ENCODE measurements at regions not wholly inside any gene's neighbourhood (a gene's known extent, or its start where the extent isn't known, plus 50 kb on each side); places are given as distances from the start of the nearest gene placed in this dataset.
A peak's percentile ranks its signal among the peaks of the same experiment; 100 is the strongest.

DNA sequence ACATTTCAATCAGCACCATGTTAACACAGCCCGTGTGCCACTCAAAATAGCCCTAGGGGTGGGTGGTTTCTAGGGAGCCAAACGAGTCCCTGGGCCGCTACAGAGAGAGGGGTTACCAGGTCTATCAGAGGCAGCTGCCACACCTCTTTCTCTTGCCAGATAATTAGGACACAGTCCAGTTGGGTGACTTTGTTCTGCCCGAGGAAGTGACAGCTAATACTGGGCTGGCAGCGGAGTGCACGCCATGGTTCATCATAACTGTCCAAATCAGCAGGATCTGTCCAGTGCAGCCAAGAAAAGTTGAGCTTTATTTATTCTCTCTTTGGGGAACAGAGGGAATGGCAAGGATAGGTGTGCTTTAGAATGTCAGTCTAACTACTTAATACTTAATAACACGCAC, 583.8 kb downstream of the BRINP1 start:
- DNase-seq, result peak; percentile 64

DNA sequence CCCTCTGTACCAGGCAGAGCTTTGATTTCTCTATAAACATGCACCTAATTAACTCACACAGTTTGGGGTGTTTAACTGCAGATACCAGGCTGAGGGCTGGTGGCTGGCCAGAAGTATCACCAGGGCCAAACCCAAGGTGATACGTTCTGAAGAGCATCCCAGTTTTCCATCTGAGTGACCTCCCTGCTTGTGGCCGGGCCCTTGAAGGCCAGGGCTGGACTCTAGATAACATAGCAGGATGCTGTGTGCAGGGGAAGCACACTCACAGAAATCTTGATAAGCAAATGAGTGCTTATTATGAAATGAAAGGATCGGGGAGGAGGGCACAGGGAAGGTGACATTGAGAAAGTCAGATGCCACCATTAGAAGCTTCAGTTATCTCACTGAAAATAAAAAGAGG, 582.4 kb downstream of the BRINP1 start:
- no peak for DNase-seq

DNA sequence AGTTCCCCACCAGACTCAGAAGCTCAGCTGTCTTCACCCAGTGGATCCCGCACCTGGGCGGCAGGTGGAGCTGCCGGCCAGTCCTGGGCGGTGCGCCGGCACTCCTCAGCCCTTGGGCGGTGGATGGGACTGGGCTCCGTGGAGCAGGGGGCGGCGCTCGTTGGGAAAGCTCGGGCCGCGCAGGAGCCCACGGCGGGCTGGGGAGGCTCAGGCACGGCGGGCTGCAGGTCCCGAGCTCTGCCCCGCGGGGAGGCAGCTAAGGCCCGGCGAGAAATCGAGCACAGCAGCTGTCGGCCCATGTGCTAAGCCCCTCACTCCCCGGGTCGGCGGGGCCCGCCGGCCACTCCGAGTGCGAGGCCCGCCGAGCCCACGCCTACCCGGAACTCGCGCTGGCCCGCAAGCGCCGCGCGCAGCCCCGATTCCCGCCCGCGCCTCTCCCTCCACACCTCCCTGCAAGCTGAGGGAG, 560.0 kb downstream of the BRINP1 start:
- DNase-seq, result no peak

DNA sequence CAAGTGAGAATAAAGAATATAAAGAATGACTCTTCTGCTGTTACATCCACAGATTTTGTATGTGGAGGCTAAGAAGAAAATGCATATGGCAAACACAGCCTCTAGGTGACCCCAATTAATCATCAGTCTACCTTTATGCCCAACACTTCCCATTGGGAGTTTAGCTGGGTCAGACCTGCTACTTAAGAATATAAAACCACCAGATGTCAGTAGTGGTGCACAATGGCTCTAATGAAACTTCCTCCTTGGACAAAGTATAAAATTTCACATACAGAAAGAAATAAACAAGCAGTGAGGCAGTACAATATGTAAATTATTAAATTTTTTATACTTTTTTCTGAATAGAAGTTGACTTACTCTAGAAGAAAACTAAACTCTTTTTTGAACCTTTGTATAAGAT, 539.9 kb downstream of the BRINP1 start:
- peak; percentile 25 for DNase-seq

DNA sequence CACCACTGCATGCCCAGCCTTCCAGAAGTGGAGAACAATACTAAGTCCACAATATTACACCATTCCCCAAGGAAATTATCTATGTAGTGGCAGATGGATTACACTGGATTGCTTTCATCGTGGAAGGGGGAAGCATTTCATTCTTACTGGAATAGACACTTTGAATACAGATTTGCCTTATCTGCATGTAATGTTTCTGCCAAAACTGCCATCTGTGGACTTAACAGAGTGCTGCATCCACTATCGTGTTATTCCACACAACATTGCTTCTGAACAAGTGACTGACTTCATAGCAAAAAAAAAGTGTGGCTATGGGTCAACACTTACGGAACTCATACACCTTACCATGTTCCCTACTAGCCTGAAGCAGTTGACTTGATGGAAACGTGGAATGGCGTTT, 536.9 kb downstream of the BRINP1 start:
- DNase-seq, result no peak

DNA sequence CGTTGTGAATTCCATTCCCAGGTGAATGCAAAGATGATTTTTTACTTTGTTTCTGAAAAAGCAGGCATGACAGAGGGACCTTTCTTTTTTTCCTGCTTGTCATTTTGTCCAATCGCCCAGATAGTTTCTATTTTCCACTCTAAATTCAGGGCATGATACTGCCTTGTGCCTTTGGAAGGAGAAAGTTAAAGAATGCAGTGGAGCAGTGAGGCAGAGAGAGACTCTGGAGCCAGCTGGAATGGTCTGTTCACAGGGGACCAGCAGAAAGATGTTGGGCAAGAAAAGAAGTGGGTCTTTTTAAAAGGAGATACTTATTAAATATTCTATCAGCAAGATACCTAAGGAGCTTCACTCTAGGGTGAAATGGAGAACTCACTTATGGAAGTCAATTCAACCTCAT, 532.3 kb downstream of the BRINP1 start:
- no peak for DNase-seq

DNA sequence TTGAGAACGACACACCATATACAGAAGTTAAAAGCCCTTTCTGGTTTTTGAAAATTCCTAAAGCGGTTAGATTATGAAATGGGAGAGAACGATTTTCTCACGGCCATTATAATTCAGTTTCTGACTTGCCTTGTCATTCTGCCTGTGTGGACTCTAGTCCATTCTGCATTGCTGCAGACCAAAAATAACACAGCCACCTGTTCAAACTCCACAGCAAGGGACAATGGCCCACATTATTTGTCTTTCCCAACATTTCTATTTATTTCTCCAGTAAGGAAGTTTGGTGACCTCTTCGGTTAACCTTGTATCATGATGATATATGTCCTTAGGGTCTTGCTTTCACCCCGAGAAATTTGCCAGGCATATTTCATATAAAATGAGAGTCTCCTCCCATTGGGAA, 497.7 kb downstream of the BRINP1 start:
- peak; percentile 56 for DNase-seq

DNA sequence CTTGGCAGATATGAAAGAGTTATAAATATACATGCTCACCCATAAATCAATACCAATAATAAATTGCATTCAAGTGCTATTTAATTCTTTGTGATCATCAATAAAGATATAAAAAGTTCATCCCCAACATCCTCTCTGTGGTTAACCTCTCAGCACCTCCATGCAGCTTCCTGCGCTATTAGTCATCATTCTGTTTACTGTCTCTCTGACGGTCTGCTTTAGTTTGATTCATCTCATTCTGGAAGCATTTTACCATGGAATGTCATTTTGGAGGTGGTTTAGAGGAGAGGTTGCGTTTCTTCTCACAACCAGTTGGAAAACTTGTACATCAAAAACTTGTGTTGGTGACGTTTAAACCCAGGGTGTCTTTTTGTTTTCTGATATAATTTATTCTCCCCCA, 486.6 kb downstream of the BRINP1 start:
- DNase-seq, result no peak

DNA sequence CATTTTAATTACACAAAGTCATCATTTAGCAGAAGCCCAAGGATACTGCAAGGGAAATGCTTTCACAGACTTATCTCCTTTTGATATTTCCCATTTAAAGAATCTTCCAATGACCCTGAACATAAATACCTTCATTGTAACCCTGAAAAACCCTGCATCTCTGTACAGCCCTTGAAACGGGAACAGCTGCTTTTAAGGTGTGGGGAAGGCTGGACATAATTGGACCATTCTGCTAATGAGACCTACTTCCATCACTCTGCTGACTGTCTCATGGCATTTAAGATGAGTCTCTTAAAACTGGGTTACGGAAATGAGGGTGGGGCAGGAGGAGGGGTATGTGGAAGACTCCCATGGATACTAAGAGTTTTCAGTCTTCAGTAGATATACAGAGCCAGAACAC, 485.8 kb downstream of the BRINP1 start:
- no peak for DNase-seq

DNA sequence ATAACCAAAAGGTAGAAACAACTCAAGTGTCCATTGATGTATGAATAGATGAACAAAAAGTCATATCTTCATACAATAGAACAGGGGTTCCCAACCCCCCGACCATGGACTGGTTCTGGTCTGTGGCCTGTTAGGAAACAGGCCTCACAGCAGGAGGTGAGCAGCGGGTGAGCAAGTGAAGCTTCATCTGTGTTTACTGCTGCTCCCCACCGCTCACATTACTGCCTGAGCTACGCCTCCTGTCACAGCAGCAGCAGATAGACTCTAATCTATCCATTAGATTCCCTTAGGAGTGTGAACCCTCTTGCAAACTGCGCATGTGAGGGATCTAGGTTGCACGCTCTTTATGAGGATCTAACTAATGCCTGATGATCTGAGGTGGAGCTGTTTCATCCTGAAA, 478.0 kb downstream of the BRINP1 start:
- no peak for DNase-seq

DNA sequence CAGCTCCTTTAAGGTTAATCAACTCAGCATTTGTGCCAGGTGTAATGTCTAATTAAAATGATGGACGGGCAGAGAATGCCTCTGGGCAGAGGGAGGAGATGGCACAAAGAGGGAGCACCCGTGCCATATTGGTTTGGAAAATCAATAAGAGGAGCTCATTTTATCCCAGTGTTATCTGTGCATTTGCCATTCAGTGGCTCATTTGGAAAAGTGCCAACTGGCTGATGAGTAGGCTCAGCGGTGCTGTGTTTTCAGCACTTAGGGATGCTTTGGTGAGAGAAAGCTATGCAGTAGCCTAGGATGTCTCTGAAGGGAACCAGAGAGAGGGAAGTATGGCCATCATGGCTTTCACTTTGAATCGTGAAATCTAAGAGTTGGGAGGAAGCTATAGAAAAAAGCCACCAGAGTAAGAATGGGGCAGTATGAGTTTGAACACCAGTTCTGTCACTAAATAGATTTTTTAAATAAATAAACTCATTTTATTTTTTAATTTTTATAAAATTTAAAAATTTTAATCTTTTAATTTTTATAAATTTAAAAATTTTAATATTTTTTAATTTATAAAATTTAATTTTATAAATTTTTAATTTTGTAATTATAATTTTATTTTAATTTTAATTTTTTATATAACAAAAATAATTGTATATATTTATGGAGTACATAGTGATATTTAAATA, 472.8 kb downstream of the BRINP1 start:
- no peak for DNase-seq

DNA sequence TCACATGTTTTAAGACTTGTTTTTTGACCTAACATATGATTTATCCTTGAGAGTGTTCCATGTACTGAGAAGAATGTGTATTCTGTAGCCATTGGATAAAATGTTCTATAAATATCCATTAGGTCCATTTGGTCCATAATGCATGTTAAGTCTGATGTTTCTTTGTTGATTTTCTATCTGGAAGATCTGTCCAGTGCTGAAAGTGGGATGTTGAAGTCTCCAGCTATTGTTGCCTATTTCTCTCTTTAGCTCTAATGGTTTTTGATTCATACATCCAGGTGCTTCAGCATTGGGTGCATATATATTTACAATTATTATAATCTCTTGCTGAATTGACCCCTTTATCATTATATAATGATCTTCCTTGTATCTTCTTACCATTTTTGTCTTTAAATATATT, 451.1 kb downstream of the BRINP1 start:
- no peak for DNase-seq

DNA sequence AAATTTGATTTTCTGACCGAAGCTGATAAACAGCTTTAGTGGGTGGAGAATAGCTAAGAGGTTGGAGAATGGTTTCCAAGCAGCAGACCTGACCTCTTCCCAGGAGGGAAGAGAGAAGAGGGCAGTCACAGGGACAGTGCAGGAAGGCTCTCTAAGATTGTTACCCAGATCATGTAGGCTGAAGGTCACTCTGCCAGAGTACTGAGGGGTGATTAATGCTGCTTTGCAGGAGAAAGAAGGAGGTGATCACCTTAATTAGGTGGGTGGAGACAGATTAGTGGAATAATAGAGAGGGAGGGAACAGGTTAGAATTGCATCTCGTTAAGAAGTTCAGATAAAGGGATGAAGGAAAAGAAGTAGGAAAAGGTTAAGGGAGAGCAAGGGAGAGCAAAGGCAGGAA, 440.5 kb downstream of the BRINP1 start:
- no peak for DNase-seq

DNA sequence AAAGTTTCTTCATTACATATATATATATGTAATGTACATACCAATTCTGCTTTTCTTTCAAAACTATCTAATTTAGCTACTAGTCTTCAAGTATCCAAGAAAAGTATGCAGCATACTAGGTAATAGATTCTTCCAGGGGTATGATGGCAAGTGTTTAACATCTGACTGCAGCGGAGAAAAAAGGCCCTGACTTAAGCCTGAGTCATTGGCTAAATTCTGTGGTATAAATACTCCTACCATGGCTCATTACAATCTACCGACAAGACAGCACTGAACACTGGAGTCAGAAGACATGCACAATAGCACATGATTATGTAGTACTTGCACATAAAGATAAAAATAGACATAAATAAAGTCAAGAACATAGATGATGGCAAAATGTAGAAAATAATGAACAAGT, 439.9 kb downstream of the BRINP1 start:
- no peak for DNase-seq

DNA sequence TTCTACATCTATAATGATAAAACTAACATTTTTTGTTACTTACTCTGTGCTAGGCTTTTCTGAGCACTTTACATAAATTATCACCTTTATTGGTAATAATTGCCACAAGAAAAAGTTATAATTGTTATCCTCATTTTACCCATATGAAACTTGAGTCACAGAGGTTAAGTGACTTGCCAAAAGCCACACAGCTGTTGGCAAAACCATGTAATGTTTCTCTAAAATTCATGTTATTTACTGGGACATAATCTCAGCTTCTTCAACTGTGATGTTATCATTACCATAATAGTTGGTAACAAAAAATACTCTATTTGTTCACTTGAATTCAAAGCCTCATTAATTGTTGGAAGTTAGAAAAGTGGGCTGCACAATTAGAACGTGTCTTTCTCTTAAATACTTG, 437.3 kb downstream of the BRINP1 start:
- no peak for DNase-seq

DNA sequence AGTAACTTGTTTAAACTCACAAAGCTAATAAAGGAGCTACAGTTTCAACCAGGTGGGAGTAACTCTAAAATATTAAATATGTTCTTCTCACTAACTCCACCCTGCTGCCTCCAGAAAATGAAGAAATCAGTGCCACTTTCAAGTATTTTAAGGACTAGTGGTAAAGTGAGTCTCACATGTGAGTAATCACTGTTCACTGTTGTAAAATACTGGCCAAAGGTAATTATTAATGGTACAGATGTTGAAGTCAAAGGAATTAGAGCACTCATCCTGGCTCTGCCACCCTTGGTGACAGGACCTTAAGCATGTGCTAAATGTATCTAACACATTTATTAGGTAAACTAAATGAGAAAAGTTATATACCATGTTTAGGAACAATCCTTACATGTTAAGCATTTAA, 430.7 kb downstream of the BRINP1 start:
- DNase-seq, result no peak

DNA sequence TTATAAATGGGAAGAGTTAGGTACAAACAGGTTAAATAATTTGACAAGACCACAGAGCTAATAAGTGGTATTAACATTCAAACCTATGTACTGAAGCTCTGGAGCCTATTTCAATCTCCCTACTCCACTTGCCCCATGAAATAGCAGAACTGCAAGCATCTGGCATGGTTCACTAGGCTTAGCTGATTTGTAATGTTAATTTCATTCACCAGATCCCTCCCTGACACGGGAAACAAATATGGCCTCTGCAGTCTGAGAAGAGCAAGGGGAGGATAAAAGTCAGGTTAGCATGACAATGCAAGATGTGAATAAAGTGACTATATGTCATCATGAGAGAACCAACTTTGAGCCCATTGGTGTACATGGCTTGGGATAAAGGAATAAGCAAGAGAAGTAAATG, 428.8 kb downstream of the BRINP1 start:
- DNase-seq, result no peak

DNA sequence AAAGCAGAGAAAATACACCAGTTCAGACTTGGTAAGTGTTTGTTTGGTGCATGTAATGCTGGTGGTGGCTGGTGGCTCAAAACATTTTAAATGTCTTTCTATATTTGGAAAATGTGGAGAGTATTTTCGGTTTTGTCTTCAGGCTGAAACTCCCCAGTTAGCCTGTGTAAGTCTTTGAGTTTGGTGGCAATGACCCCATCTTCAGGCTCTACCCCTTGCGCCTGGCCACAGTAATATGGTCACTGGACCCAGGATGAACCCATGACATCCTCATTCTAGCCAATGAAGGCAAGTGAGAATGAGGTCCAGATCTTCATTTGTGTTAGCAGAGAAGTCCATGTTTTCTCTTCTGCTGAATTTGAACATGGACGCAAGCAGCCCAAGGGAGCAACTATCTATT, 422.6 kb downstream of the BRINP1 start:
- no peak for DNase-seq

DNA sequence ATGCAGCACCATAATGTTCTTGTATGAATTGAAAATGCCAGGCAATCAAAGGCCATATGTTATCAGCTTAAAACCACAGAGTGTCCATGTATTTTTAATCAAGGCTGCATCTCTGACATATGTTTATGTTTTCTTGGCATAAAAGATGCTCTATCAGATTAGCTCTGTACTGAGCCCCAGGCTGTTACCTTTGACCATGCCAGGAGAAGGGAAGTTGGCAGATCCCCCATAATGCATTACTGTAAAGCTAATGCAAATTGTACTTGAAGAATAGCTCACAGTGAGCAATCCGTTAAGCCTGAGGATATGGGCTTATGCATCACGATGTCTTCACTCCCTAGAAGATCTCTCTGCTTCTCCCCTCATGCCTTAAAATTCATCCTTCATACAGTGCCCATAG, 414.4 kb downstream of the BRINP1 start:
- no peak for DNase-seq

DNA sequence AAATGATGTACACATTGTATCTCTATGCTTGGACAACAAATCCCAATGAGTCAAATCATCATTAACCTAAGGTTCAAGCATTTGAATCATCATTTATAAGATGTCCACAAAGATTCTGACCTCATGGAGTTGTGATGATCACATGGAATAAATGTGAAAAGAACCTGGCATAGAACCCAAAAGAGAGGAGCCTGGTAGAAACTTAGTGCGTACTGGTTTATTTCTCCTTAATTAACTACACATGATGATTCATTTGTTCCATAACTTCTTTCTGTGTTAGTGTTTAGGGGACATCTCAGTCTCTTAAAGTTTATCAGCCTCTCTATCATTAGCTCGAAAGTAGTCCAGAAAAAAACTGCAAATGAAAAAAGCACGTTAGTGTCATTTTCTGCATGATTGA, 411.6 kb downstream of the BRINP1 start:
- DNase-seq, result no peak

DNA sequence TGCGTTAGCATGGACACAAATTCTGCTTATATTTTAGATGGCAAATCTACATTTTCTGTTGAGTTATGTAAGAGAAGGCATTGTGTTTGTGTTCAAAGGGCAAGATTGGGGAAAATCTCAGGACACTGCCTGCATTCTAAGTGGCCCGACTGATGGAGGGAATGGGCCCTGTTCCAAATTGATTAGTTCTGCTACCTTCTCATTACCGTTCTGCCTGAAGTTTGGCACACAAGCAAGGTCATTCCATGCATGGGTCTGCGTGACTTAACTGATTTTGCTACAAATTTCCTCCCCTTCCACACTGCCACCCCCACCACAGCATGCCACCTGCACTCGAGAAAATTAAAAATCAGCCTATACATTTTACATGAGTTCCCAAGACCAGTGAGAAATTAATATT, 409.9 kb downstream of the BRINP1 start:
- DNase-seq, result no peak

DNA sequence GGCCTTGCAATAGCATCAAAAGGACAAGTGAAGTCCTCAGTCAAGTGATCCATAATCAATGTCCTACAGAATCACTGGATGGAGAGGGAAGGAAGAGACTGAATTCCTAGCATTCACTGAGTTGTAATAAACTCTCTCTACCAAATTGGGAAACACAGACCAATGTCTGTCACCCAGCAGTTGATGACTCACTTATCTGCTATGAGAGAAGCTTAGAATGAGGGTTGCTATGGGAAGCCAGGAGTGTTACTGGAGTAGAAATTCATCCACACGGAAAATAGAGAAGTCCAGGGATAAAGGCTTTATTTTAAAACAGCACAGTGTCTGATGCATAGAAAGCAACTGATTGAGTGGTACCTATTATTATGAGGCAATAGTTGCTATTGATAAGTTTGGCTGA, 407.4 kb downstream of the BRINP1 start:
- no peak for DNase-seq

DNA sequence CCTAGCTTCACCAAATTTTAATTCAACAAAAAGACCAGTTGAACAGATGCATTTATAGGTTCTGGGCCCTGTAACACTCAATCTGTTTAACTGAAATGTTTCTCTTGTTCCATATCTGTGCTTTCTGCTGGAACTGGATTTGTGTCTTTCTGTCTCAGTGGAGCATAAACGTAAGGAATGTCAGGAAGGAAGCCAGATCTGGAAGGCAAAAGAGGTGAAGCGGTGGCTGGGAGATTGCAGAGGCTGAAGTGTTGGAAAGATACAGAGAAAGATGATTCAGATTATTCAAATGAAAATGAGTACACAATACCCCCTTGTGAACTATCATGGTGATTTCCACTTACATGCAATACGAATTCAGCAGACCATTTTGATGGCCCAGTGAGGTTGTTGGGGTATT, 406.8 kb downstream of the BRINP1 start:
- DNase-seq, result no peak

DNA sequence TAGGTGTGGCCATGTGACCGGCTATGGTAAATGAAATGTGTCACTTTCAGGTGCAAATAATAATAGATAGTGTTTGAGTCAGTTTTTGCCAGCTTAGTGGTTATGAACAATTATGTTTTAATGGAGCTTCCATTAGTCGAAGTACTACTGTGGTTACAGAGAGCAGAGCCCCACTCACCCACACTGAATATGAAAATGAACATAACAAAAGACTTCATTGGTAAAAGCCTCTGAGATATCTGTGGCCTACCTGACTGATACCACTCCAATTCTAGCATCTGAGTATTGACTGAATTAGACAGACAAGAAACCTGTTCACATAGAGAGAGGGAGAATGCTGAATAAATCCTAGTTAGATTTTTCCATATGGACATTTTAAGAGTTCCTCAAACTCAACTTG, 405.6 kb downstream of the BRINP1 start:
- DNase-seq, result no peak

DNA sequence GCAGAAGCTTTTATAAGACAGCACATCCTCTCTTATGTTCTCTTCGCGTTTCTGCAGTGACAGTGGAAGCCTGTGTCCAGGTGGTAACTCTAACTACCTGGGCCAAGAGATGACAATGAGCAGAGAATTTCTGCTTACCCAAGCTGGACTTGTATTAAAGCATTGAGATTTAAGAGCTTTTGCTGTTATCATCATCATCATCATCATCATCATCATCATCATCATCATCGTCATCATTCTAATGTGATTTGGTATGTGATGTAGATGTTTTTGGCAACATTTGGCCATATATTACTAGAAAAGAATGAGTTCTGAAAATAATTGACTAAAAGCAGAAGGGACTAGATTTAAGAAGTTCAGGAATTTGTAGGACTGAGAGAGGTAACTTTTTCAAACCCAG, 401.3 kb downstream of the BRINP1 start:
- DNase-seq, result no peak

DNA sequence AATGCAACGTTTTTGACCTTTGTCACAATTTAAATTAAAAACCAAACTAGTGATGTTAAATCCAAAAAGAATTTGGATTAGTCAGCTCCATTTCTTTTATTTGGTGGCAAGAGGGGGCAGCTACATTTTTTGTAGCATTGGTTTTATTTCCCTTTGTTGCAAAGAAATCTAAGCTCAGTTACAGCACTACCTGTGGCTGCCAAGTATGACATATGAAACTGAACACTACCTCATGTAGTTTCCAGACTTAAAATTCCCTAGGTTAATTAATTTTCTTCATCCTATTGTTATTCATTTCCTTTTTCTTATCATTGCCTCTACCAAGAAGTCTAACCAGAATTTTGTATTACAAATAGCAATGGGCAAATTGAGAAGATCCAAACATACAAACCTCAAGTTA, 393.5 kb downstream of the BRINP1 start:
- no peak for DNase-seq

Data from NCI-H774 (cell line).